NCI-H526 treated with DMSO at 0.1 percent for 48 hours (cell line): ENCODE measurements at regions not wholly inside any gene's neighbourhood (a gene's known extent, or its start where the extent isn't known, plus 50 kb on each side); places are given as distances from the start of the nearest gene placed in this dataset.

Experiments
- DNase-seq: peaks from one replicate; lab custom pipeline; 2025; lab: John Stamatoyannopoulos, UW

GRCh38 chr7:155229548-155230168 lies 68.0 kb upstream of the INSIG1 start:
- DNase-seq: no peak

- no peak for DNase-seq
These were observed 67.5 kb upstream of the INSIG1 start for GRCh38 chr7:155230169-155230593.

GRCh38 chr7:155231241-155231800 lies 66.4 kb upstream of the INSIG1 start:
- DNase-seq: no peak

- no peak for DNase-seq
These were observed 65.7 kb upstream of the INSIG1 start for GRCh38 chr7:155231941-155232340.

GRCh38 chr7:155232911-155233310 lies 64.8 kb upstream of the INSIG1 start:
- no peak for DNase-seq

- no peak for DNase-seq
These were observed 64.1 kb upstream of the INSIG1 start for GRCh38 chr7:155233311-155234157.

GRCh38 chr7:155234158-155234492 lies 63.6 kb upstream of the INSIG1 start:
- DNase-seq: no peak

- no peak for DNase-seq
These were observed 62.5 kb upstream of the INSIG1 start for GRCh38 chr7:155234950-155235789.

- DNase-seq: no peak
These were observed 61.3 kb upstream of the INSIG1 start for GRCh38 chr7:155236386-155236785.

GRCh38 chr7:155237297-155237696 lies 60.4 kb upstream of the INSIG1 start:
- DNase-seq: no peak

GRCh38 chr7:155237730-155238129 lies 59.9 kb upstream of the INSIG1 start:
- no peak for DNase-seq

GRCh38 chr7:155239431-155240087 lies 58.1 kb upstream of the INSIG1 start:
- DNase-seq: peak; percentile 67

GRCh38 chr7:155244675-155245074 lies 53.0 kb upstream of the INSIG1 start:
- DNase-seq: no peak

- DNase-seq: no peak
These were observed 50.0 kb upstream of the INSIG1 start for GRCh38 chr7:155247479-155248365.
